ENCODE measurements at regions not wholly inside any gene's neighbourhood (a gene's known extent, or its start where the extent isn't known, plus 50 kb on each side); places are given as distances from the start of the nearest gene placed in this dataset.
"Not testable (repeated sequence)": the region's sequence is repeated elsewhere in the genome, so short reads cannot be mapped to it uniquely, and the experiment has no call there.

- no peak for DNase-seq
Measured at GRCh38 chr1:208985231-208985630, 598.3 kb upstream of the CAMK1G start.

GRCh38 chr1:208988811-208989222 lies 594.7 kb upstream of the CAMK1G start:
- peak; percentile 67 for DNase-seq

GRCh38 chr1:208990456-208990855 lies 593.1 kb upstream of the CAMK1G start:
- no peak for DNase-seq

- not testable (repeated sequence) for DNase-seq
Measured at GRCh38 chr1:208997053-208997452, 586.5 kb upstream of the CAMK1G start.

- DNase-seq: no peak
Measured at GRCh38 chr1:208997726-208998312, 585.7 kb upstream of the CAMK1G start.

GRCh38 chr1:209008586-209008985 lies 574.9 kb upstream of the CAMK1G start:
- no peak for DNase-seq

GRCh38 chr1:209010475-209011230 lies 572.9 kb upstream of the CAMK1G start:
- DNase-seq: peak; percentile 57

- peak; percentile 98 for DNase-seq
Measured at GRCh38 chr1:209012443-209013196, 570.9 kb upstream of the CAMK1G start.

- no peak for DNase-seq
Measured at GRCh38 chr1:209015092-209015491, 568.4 kb upstream of the CAMK1G start.

GRCh38 chr1:209021622-209022021 lies 561.9 kb upstream of the CAMK1G start:
- no peak for DNase-seq

- DNase-seq: no peak
Measured at GRCh38 chr1:209023790-209024189, 559.7 kb upstream of the CAMK1G start.

GRCh38 chr1:209029737-209030136 lies 553.8 kb upstream of the CAMK1G start:
- DNase-seq: peak; percentile 11

GRCh38 chr1:209030454-209031167 lies 552.9 kb upstream of the CAMK1G start:
- DNase-seq: peak; percentile 90

- DNase-seq: no peak
Measured at GRCh38 chr1:209037064-209037463, 546.5 kb upstream of the CAMK1G start.

- DNase-seq: no peak
Measured at GRCh38 chr1:209038316-209038715, 545.2 kb upstream of the CAMK1G start.

GRCh38 chr1:209038735-209039134 lies 544.8 kb upstream of the CAMK1G start:
- no peak for DNase-seq

- no peak for DNase-seq
Measured at GRCh38 chr1:209040351-209040750, 543.2 kb upstream of the CAMK1G start.

GRCh38 chr1:209041927-209042326 lies 541.6 kb upstream of the CAMK1G start:
- DNase-seq: no peak

- no peak for DNase-seq
Measured at GRCh38 chr1:209042413-209042812, 541.1 kb upstream of the CAMK1G start.

- DNase-seq: peak; percentile 61
Measured at GRCh38 chr1:209045331-209046057, 538.0 kb upstream of the CAMK1G start.

GRCh38 chr1:209046058-209046417 lies 537.5 kb upstream of the CAMK1G start:
- DNase-seq: no peak

- peak; percentile 29 for DNase-seq
Measured at GRCh38 chr1:209046935-209047334, 536.6 kb upstream of the CAMK1G start.

Measured in DMS79 treated with DMSO at 0.1 percent for 48 hours (cell line).